ENCODE measurements at regions not wholly inside any gene's neighbourhood (a gene's known extent, or its start where the extent isn't known, plus 50 kb on each side); places are given as distances from the start of the nearest gene placed in this dataset.
"Not testable (repeated sequence)": the region's sequence is repeated elsewhere in the genome, so short reads cannot be mapped to it uniquely, and the experiment has no call there.

GRCh38 chr18:28432339-28432738 lies 255.4 kb upstream of the CDH2 start:
- no peak for TF ChIP-seq CTCF (conservative IDR thresholded peaks at IDR 0.05; ENCODE audit: low read length)
- no peak for TF ChIP-seq EZH2phosphoT487 (IDR thresholded peaks at IDR 0.05; ENCODE audit: borderline replicate concordance)
- Histone ChIP-seq H4K20me1 (ENCODE audit: insufficient read depth, low read length, poor library complexity, severe bottlenecking) (no peaks in the 10 kb centered on the region), H3K9me2 (replicated peaks; ENCODE audit: low read depth, low read length) (no peaks in the 10 kb centered on the region), H3K4me1 (ENCODE audit: insufficient read depth, low read length, poor library complexity, severe bottlenecking) (no peaks in the 10 kb centered on the region), H3K4me2 (ENCODE audit: low read depth, low read length, poor library complexity, severe bottlenecking) (no peak overlapping the region), H3F3A (ENCODE audit: low read depth) (no peaks in the 10 kb centered on the region), H3K9me3 (ENCODE audit: insufficient read depth, low read depth, low read length) (no peaks in the 10 kb centered on the region), H3K27me3 (ENCODE audit: insufficient read depth, low read length, poor library complexity, severe bottlenecking) (no peaks in the 10 kb centered on the region), H3K36me3 (ENCODE audit: insufficient read depth, low read length) (no peaks in the 10 kb centered on the region), H3K4me3 (ENCODE audit: low read length, poor library complexity, severe bottlenecking) (no peak overlapping the region), H3K9ac (ENCODE audit: low read depth, low read length, poor library complexity, severe bottlenecking) (no peak overlapping the region), H2AFZ (ENCODE audit: low read length) (no peak overlapping the region), H3K79me2 (ENCODE audit: insufficient read depth, low read length) (no peaks in the 10 kb centered on the region)

- Histone ChIP-seq H3K9me2 (replicated peaks; ENCODE audit: low read depth, low read length) (no peaks in the 10 kb centered on the region), H3K4me2 (ENCODE audit: low read depth, low read length, poor library complexity, severe bottlenecking) (no peak overlapping the region)
- TF ChIP-seq CTCF (conservative IDR thresholded peaks at IDR 0.05; ENCODE audit: low read length) (no peak), EZH2phosphoT487 (IDR thresholded peaks at IDR 0.05; ENCODE audit: borderline replicate concordance) (no peak)
These were observed 249.0 kb upstream of the CDH2 start for GRCh38 chr18:28425886-28426285.

GRCh38 chr18:28422577-28422976 lies 245.6 kb upstream of the CDH2 start:
- no peaks in the 10 kb centered on the region for H3K27me3 ChIP-seq (ENCODE audit: insufficient read depth, low read length, poor library complexity, severe bottlenecking)
- no peak overlapping the region for H3K9ac ChIP-seq (ENCODE audit: low read depth, low read length, poor library complexity, severe bottlenecking)
- no peak overlapping the region for H3K4me3 ChIP-seq (ENCODE audit: low read length, poor library complexity, severe bottlenecking)
- TF ChIP-seq CTCF (conservative IDR thresholded peaks at IDR 0.05; ENCODE audit: low read length) (no peak), EZH2phosphoT487 (IDR thresholded peaks at IDR 0.05; ENCODE audit: borderline replicate concordance) (no peak)
- no peak overlapping the region for H2AFZ ChIP-seq (ENCODE audit: low read length)
- no peaks in the 10 kb centered on the region for H3K36me3 ChIP-seq (ENCODE audit: insufficient read depth, low read length)
- no peaks in the 10 kb centered on the region for H4K20me1 ChIP-seq (ENCODE audit: insufficient read depth, low read length, poor library complexity, severe bottlenecking)
- no peaks in the 10 kb centered on the region for H3K79me2 ChIP-seq (ENCODE audit: insufficient read depth, low read length)
- H3K9me2 ChIP-seq (replicated peaks; ENCODE audit: low read depth, low read length), result no peaks in the 10 kb centered on the region
- H3K4me2 ChIP-seq (ENCODE audit: low read depth, low read length, poor library complexity, severe bottlenecking), result no peak overlapping the region
- H3K4me1 ChIP-seq (ENCODE audit: insufficient read depth, low read length, poor library complexity, severe bottlenecking), result no peaks in the 10 kb centered on the region
- no peaks in the 10 kb centered on the region for H3F3A ChIP-seq (ENCODE audit: low read depth)
- H3K9me3 ChIP-seq (ENCODE audit: insufficient read depth, low read depth, low read length), result no peaks in the 10 kb centered on the region

More at GRCh38 chr18:28425886-28426285, 249.0 kb upstream of the CDH2 start:
- H3K4me3 ChIP-seq (ENCODE audit: low read length, poor library complexity, severe bottlenecking), result no peak overlapping the region
- no peaks in the 10 kb centered on the region for H3K36me3 ChIP-seq (ENCODE audit: insufficient read depth, low read length)
- no peak overlapping the region for H3K9ac ChIP-seq (ENCODE audit: low read depth, low read length, poor library complexity, severe bottlenecking)
- H4K20me1 ChIP-seq (ENCODE audit: insufficient read depth, low read length, poor library complexity, severe bottlenecking), result no peaks in the 10 kb centered on the region
- no peaks in the 10 kb centered on the region for H3F3A ChIP-seq (ENCODE audit: low read depth)
- no peaks in the 10 kb centered on the region for H3K27me3 ChIP-seq (ENCODE audit: insufficient read depth, low read length, poor library complexity, severe bottlenecking)
- no peaks in the 10 kb centered on the region for H3K79me2 ChIP-seq (ENCODE audit: insufficient read depth, low read length)
- H2AFZ ChIP-seq (ENCODE audit: low read length), result no peak overlapping the region
- no peaks in the 10 kb centered on the region for H3K9me3 ChIP-seq (ENCODE audit: insufficient read depth, low read depth, low read length)
- no peaks in the 10 kb centered on the region for H3K4me1 ChIP-seq (ENCODE audit: insufficient read depth, low read length, poor library complexity, severe bottlenecking)

- H3K27me3 ChIP-seq (ENCODE audit: insufficient read depth, low read length, poor library complexity, severe bottlenecking); H3K4me3 ChIP-seq (ENCODE audit: low read length, poor library complexity, severe bottlenecking); H3K9ac ChIP-seq (ENCODE audit: low read depth, low read length, poor library complexity, severe bottlenecking); H2AFZ ChIP-seq (ENCODE audit: low read length); H4K20me1 ChIP-seq (ENCODE audit: insufficient read depth, low read length, poor library complexity, severe bottlenecking); H3K4me2 ChIP-seq (ENCODE audit: low read depth, low read length, poor library complexity, severe bottlenecking); H3K79me2 ChIP-seq (ENCODE audit: insufficient read depth, low read length); H3K9me2 ChIP-seq (replicated peaks; ENCODE audit: low read depth, low read length); H3K4me1 ChIP-seq (ENCODE audit: insufficient read depth, low read length, poor library complexity, severe bottlenecking); H3K9me3 ChIP-seq (ENCODE audit: insufficient read depth, low read depth, low read length); H3K36me3 ChIP-seq (ENCODE audit: insufficient read depth, low read length); H3F3A ChIP-seq (ENCODE audit: low read depth): not testable (repeated sequence)
These were observed 245.0 kb upstream of the CDH2 start for GRCh38 chr18:28421950-28422349.
